IPS DF 19.7 (cell line): ENCODE measurements at regions not wholly inside any gene's neighbourhood (a gene's known extent, or its start where the extent isn't known, plus 50 kb on each side); places are given as distances from the start of the nearest gene placed in this dataset.
A peak's percentile ranks its signal among the peaks of the same experiment; 100 is the strongest.
"Not testable (repeated sequence)": the region's sequence is repeated elsewhere in the genome, so short reads cannot be mapped to it uniquely, and the experiment has no call there.

Experiments
- DNase-seq: peaks from one replicate; pipeline ENCODE4 v3.0.0-alpha.2; 2013; ENCODE audit warnings: low read depth, low spot score

GRCh38 chr14:54252072-54252730 is 144.6 kb upstream of the CDKN3 start:
- DNase-seq: no peak

- DNase-seq: no peak
Measured at GRCh38 chr14:54253195-54253947, 143.4 kb upstream of the CDKN3 start.

GRCh38 chr14:54256156-54256555 is 140.7 kb upstream of the CDKN3 start:
- DNase-seq: no peak

- DNase-seq: no peak
Measured at GRCh38 chr14:54257424-54257823, 139.4 kb upstream of the CDKN3 start.

- DNase-seq: no peak
Measured at GRCh38 chr14:54258382-54258781, 138.4 kb upstream of the CDKN3 start.

GRCh38 chr14:54259821-54260220 is 137.0 kb upstream of the CDKN3 start:
- no peak for DNase-seq

- DNase-seq: no peak
Measured at GRCh38 chr14:54261283-54261682, 135.5 kb upstream of the CDKN3 start.

GRCh38 chr14:54266616-54267015 is 130.2 kb upstream of the CDKN3 start:
- not testable (repeated sequence) for DNase-seq

- DNase-seq: no peak
Measured at GRCh38 chr14:54267172-54267571, 129.6 kb upstream of the CDKN3 start.

- DNase-seq: no peak
Measured at GRCh38 chr14:54275997-54276725, 120.6 kb upstream of the CDKN3 start.

GRCh38 chr14:54278087-54278486 is 118.7 kb upstream of the CDKN3 start:
- DNase-seq: no peak

- no peak for DNase-seq
Measured at GRCh38 chr14:54278665-54279295, 118.0 kb upstream of the CDKN3 start.

- DNase-seq: no peak
Measured at GRCh38 chr14:54282849-54283248, 114.0 kb upstream of the CDKN3 start.

- no peak for DNase-seq
Measured at GRCh38 chr14:54285030-54285429, 111.8 kb upstream of the CDKN3 start.

- peak; percentile 15 for DNase-seq
Measured at GRCh38 chr14:54291491-54292191, 105.2 kb upstream of the CDKN3 start.

GRCh38 chr14:54294802-54295201 is 102.0 kb upstream of the CDKN3 start:
- no peak for DNase-seq

- DNase-seq: no peak
Measured at GRCh38 chr14:54299410-54300363, 97.1 kb upstream of the CDKN3 start.

GRCh38 chr14:54300881-54301280 is 95.9 kb upstream of the CDKN3 start:
- no peak for DNase-seq

GRCh38 chr14:54301359-54301758 is 95.4 kb upstream of the CDKN3 start:
- DNase-seq: no peak

- no peak for DNase-seq
Measured at GRCh38 chr14:54306806-54307205, 90.0 kb upstream of the CDKN3 start.
